Loucy (cell line): ENCODE measurements at regions not wholly inside any gene's neighbourhood (a gene's known extent, or its start where the extent isn't known, plus 50 kb on each side); places are given as distances from the start of the nearest gene placed in this dataset.

ENCODE experiments used
- H2AFZ ChIP-seq: fragments of 200-600 bp; sonication (generic); 2 replicates; pipeline ENCODE4 v1.6.0; 2016; ENCODE audit warnings: antibody characterized with exemption, mild to moderate bottlenecking, low read length, moderate library complexity
- H3F3A ChIP-seq: fragments of 200-600 bp; 2 replicates; pipeline ENCODE4 v1.6.0; 2016; ENCODE audit warnings: antibody characterized with exemption, low read depth, mild to moderate bottlenecking
- H3K27me3 ChIP-seq: fragments of 200-600 bp; sonication (generic); 2 replicates; pipeline ENCODE4 v1.6.1; 2014; ENCODE audit warnings: low read length, mild to moderate bottlenecking; ENCODE audit not compliant: insufficient read depth, poor library complexity, severe bottlenecking
- H3K36me3 ChIP-seq: fragments of 200-600 bp; sonication (generic); 2 replicates; pipeline ENCODE4 v1.6.1; 2016; ENCODE audit warnings: low read length; ENCODE audit not compliant: insufficient read depth
- H3K4me1 ChIP-seq: fragments of 200-600 bp; sonication (generic); 2 replicates; pipeline ENCODE4 v1.5.1; 2014; ENCODE audit warnings: low read length, mild to moderate bottlenecking; ENCODE audit not compliant: insufficient read depth, poor library complexity, severe bottlenecking
- H3K4me2 ChIP-seq: fragments of 200-600 bp; sonication (generic); 2 replicates; pipeline ENCODE4 v1.6.0; 2014; ENCODE audit warnings: antibody characterized with exemption, low read length, low read depth, mild to moderate bottlenecking; ENCODE audit not compliant: poor library complexity, severe bottlenecking
- H3K4me3 ChIP-seq: fragments of 200-600 bp; sonication (generic); 2 replicates; pipeline ENCODE4 v1.5.1; 2014; ENCODE audit warnings: low read length, mild to moderate bottlenecking, mixed read lengths; ENCODE audit not compliant: poor library complexity, severe bottlenecking
- H3K79me2 ChIP-seq: fragments of 200-600 bp; sonication (generic); 2 replicates; pipeline ENCODE4 v1.6.1; 2014; ENCODE audit warnings: low read length; ENCODE audit not compliant: insufficient read depth
- H3K9ac ChIP-seq: fragments of 200-600 bp; sonication (generic); 2 replicates; pipeline ENCODE4 v1.6.0; 2014; ENCODE audit warnings: mild to moderate bottlenecking, low read depth, low read length, moderate library complexity; ENCODE audit not compliant: poor library complexity, severe bottlenecking
- H3K9me2 ChIP-seq: fragments of 200-600 bp; sonication (generic); replicated peaks from 2 replicates; pipeline ENCODE4 v1.6.1; 2016; ENCODE audit warnings: low read depth, low read length, mixed read lengths
- H3K9me3 ChIP-seq: fragments of 200-600 bp; sonication (generic); 2 replicates; pipeline ENCODE4 v1.6.1; 2014; ENCODE audit warnings: mild to moderate bottlenecking, antibody characterized with exemption, low read length, low read depth; ENCODE audit not compliant: insufficient read depth
- H4K20me1 ChIP-seq: fragments of 200-600 bp; sonication (generic); 2 replicates; pipeline ENCODE4 v1.6.0; 2014; ENCODE audit warnings: antibody characterized with exemption, low read length, mild to moderate bottlenecking; ENCODE audit not compliant: insufficient read depth, poor library complexity, severe bottlenecking
- CTCF ChIP-seq: fragments of 200-600 bp; sonication (generic); conservative IDR thresholded peaks from 2 replicates; pipeline ENCODE4 v1.5.1; 2014; ENCODE audit warnings: mild to moderate bottlenecking, antibody characterized with exemption, low read length
- EZH2phosphoT487 ChIP-seq: fragments of 200-600 bp; IDR thresholded peaks from 2 replicates; pipeline ENCODE4 v1.6.1; 2018; ENCODE audit warnings: antibody characterized with exemption, mild to moderate bottlenecking, moderate library complexity, borderline replicate concordance

DNA sequence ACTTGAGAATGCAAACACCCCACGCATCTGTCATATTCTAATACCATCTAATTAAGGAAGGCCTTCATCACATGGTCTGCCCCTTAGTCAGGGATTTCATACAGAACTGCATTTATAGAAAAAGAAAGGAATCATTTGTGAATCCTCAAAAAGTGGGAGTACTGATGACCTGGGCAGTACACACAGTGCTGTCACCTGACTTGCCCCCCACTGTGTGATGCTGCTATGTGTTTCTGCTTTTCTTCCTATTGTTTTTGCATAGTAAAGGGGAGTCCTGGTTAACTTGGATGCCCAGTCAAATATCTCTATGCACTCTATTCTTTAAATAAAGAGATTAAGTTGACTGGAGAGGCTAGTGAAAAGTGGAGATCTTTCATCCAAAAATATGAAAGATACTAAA lies 1921.2 kb upstream of the PRR20A start:
- Histone ChIP-seq H3K9ac (no peak overlapping the region), H2AFZ (no peak overlapping the region), H3K4me1 (no peaks in the 10 kb centered on the region), H3K9me2 (no peaks in the 10 kb centered on the region), H3K4me3 (no peak overlapping the region), H3K9me3 (no peaks in the 10 kb centered on the region), H4K20me1 (no peaks in the 10 kb centered on the region), H3F3A (no peaks in the 10 kb centered on the region), H3K27me3 (no peaks in the 10 kb centered on the region), H3K4me2 (no peak overlapping the region), H3K79me2 (no peaks in the 10 kb centered on the region), H3K36me3 (no peaks in the 10 kb centered on the region)
- TF ChIP-seq CTCF (no peak), EZH2phosphoT487 (no peak)

DNA sequence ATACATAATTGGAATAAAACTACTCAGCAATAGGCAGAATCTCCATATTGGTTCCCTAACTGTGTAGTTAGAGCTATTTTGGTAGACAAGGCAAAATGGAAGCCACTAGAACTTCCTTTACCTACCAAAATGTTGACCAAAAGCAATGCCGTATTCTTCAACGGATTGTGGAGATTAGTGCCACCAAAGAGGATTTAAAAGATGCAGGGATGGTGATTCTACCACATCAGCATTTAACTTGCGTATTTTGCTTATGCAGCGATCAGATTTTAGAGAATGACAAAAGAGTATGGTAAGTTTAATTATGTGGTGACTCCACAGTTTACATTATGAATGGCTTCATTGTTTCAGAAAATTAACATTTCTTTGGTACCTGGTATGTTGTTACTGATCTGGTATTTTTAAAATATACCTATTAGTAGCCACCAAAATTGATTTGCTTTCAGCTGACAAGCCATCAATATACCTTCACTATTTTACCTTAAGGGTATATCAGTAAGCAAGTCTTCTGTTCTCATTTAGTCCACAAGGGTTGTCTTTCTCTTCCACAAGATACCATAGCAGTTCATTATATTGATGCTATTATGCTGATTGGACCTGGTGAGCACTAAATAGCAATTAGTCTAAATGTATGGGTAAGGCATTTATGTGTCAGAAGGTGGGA lies 1910.7 kb upstream of the PRR20A start:
- H3K4me2 ChIP-seq = no peak overlapping the region
- no peaks in the 10 kb centered on the region for H3K79me2 ChIP-seq
- H3K9ac ChIP-seq = no peak overlapping the region
- H3K9me2 ChIP-seq = no peaks in the 10 kb centered on the region
- H3K27me3 ChIP-seq = no peaks in the 10 kb centered on the region
- H3K36me3 ChIP-seq = no peaks in the 10 kb centered on the region
- no peaks in the 10 kb centered on the region for H3K9me3 ChIP-seq
- TF ChIP-seq CTCF (no peak), EZH2phosphoT487 (no peak)
- H3F3A ChIP-seq = no peaks in the 10 kb centered on the region
- no peak overlapping the region for H2AFZ ChIP-seq
- no peaks in the 10 kb centered on the region for H3K4me1 ChIP-seq
- no peaks in the 10 kb centered on the region for H4K20me1 ChIP-seq
- H3K4me3 ChIP-seq = no peak overlapping the region

- no peaks in the 10 kb centered on the region for H3K36me3 ChIP-seq
- no peaks in the 10 kb centered on the region for H3K79me2 ChIP-seq
- no peak overlapping the region for H3K4me2 ChIP-seq
- H3K4me1 ChIP-seq = no peaks in the 10 kb centered on the region
- no peak overlapping the region for H3K4me3 ChIP-seq
- no peaks in the 10 kb centered on the region for H3K27me3 ChIP-seq
- H3K9me2 ChIP-seq = no peaks in the 10 kb centered on the region
- no peaks in the 10 kb centered on the region for H3K9me3 ChIP-seq
- no peaks in the 10 kb centered on the region for H3F3A ChIP-seq
- no peak overlapping the region for H3K9ac ChIP-seq
- no peaks in the 10 kb centered on the region for H4K20me1 ChIP-seq
- TF ChIP-seq CTCF (no peak), EZH2phosphoT487 (no peak)
- H2AFZ ChIP-seq = no peak overlapping the region
These were observed 1910.2 kb upstream of the PRR20A start for GRCh38 chr13:55230570-55230908.
